ENCODE measurements at regions not wholly inside any gene's neighbourhood (a gene's known extent, or its start where the extent isn't known, plus 50 kb on each side); places are given as distances from the start of the nearest gene placed in this dataset.

DNA sequence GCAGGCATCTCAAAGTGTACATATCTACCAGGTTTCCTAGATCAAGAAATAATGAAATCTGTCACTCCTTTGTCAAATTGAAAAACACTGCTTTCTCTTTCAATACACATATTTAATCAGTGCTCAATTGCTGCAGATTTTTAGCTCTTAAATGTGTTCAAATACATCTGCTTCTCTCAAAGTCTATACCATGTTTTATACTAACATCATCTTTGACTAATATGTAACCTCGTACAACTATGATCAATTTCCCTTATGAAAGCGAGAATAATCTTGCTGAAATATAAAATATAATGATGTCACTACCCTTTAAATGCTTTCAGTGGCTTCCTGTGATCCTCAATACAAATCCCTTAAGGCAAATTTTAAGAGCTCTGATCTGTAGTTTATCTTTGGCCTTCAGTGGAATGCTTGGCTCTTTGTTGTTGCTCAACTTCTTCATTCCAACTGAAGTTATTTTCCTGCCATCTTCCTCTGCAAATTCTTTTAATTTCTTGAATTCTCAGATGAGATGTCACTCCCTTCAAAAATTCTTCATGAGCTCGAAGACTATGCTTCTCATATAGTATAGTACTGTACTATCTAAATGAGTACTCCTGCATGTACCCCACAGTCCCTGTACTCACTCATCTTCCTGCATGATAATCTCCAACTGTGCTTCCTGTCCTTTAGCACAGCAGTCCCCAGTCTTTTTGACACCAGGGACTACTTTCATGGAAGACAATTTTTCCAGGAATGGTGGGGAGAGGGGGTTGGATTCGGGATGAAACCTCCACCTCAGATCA lies 545.1 kb upstream of the GJE1 start:
- TF ChIP-seq CTCF (IDR thresholded peaks at IDR 0.05): no peak
- no peak for TF ChIP-seq POLR2A (IDR thresholded peaks at IDR 0.05)
- no peak for TF ChIP-seq EP300 (IDR thresholded peaks at IDR 0.05)
